NCI-H1694 treated with DMSO at 0.1 percent for 48 hours (cell line): ENCODE measurements at regions not wholly inside any gene's neighbourhood (a gene's known extent, or its start where the extent isn't known, plus 50 kb on each side); places are given as distances from the start of the nearest gene placed in this dataset.
"Not testable (repeated sequence)": the region's sequence is repeated elsewhere in the genome, so short reads cannot be mapped to it uniquely, and the experiment has no call there.

Experiments
- DNase-seq: peaks from one replicate; lab custom pipeline; 2025; lab: John Stamatoyannopoulos, UW

GRCh38 chr6:26720663-26721218 lies 61.2 kb upstream of the ZNF322 start:
- DNase-seq, result not testable (repeated sequence)

GRCh38 chr6:26730019-26730766 lies 70.6 kb upstream of the ZNF322 start:
- not testable (repeated sequence) for DNase-seq

DNA sequence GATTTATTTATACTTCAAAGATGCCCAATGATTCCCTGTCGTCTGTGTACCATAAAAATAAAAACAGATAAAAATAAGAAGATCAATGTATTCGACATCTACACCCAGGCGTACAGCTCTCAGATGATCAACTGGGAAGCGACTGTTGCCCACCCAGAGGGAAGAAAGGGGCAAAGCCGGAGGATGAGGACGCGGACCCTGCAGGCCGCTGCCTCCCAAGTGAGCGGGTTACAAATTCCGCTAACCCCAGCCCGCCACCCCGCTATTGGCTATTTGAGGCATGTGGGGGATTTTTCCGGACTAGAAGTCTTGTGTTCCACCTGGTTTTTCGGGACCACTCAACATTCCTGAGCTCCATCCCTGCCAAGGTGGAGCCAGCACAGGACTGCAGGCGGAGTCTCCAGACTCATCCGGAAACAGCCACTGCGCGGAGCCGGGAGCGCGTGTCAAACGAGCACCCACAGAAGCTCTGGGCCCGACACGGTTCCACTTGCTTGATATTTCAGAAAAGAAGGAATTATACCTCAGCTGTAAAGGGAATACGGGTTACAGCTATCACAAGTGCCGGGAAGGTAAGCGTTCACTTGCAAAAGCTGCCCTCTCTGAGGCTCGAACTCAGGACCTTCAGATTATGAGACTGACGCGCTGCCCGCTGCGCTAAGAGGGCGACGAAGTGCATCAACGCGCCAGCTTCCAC lies 75.4 kb upstream of the ZNF322 start:
- not testable (repeated sequence) for DNase-seq

DNA sequence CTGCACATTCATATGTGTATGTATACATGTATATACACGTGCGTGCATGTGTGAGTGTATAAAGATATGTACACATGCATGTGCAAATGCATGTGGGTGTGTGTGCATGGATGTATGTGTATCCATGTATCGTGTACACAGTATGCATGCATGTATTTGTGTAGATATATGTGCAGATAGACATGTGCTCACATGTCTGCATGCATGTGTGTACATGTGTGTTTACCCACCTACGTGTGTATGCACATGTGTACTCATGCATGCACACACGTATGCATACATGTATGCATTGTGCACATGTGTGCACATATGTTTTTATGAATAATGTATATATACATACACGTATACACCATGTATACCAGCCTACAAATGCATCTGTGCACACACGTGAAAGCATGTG lies 80.3 kb upstream of the ZNF322 start:
- DNase-seq, result no peak

- no peak for DNase-seq
Observed at GRCh38 chr6:26743157-26743821, 83.7 kb upstream of the ZNF322 start.

GRCh38 chr6:26743941-26744699 lies 84.6 kb upstream of the ZNF322 start:
- DNase-seq, result no peak

DNA sequence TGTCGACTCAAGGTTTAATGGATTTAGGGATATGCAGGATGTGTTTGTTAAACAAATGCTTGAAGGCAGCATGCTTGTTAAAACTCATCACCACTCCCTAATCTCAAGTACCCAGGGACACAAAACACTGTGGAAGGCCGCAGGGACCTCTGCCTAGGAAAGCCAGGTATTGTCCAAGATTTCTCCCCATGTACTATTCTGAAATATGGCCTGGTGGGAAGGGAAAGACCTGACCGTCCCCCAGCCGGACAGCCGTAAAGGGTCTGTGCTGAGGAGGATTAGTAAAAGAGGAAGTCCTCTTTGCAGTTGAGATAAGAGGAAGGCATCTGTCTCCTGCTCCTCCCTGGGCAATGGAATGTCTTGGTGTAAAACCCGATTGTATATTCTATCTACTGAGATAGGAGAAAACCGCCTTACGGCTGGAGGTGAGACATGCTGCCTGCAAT lies 85.3 kb upstream of the ZNF322 start:
- not testable (repeated sequence) for DNase-seq

DNA sequence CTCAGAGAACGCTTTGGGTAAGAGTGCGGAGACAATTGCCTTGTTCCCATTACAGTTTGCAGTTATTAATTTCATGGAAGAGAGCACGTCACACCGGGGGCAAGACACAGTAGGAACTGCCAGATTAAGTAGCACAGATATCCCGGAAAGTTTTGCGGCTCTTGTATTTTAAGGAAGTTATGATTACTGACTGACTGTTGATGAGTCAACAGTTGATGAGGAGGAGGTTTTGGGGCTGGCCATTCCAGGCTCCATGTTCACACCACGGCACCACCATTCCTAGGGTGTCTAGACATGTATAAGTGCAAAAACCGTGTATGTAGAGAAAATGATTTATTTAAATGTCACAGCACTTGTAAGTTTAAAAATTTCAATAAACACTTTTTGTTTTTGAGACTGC lies 86.4 kb upstream of the ZNF322 start:
- not testable (repeated sequence) for DNase-seq

- DNase-seq, result not testable (repeated sequence)
Observed at GRCh38 chr6:26749126-26749758, 89.7 kb upstream of the ZNF322 start.

GRCh38 chr6:26749759-26750126 lies 90.2 kb upstream of the ZNF322 start:
- DNase-seq, result not testable (repeated sequence)

GRCh38 chr6:26754212-26754611 lies 94.7 kb upstream of the ZNF322 start:
- no peak for DNase-seq

DNA sequence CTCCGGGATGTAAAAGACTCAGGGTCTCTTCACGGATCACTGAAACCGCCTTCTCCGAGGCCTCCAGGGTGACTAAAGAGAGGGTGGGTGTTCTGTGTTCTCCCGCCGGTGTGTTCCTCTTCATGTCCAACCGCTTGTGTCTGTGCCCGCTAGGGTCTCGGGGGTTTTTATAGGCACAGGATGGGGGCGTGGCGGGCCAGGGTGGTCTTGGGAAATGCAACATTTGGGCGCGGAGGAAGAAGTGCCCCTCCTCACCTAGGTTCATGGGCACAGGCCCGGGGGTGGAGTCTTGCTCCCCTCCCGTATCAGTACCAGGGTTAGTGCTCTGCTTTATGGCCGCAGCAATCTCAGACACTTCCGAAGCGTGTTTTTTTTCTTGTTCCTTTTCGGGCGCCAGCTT lies 95.3 kb upstream of the ZNF322 start:
- not testable (repeated sequence) for DNase-seq

DNA sequence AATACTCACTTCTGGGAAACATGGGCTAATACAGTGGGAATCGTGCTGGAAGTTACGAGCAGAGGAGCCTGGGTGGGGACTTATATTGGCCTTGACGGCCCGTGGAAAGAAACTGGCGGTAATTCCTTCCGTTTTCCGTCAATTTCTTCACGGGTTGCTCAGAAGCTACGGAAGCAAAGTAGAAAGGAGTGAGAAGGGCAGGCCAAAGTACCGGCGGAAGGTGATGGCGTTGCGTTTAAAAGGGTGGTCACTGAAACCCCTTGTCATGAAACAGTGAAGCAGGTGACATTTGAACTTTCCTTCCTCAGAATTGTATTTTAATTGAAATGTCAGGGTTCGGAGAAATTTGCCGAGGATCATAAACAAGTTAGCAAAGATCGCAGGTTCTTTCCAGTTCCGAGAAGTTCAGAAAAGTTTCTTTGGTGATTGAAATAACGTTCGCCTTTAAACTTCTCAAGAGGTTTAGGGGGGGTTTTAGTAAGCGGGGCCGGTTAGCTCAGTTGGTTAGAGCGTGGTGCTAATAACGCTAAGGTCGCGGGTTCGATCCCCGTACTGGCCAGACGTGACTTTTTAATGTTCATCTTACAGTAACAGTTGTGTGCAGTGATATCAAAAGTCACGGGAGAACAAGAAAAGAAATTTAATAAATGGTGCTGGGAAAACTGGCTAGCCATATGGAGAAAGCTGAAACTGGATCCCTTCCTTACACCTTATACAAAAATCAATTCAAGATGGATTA lies 96.7 kb upstream of the ZNF322 start:
- DNase-seq, result not testable (repeated sequence)

DNA sequence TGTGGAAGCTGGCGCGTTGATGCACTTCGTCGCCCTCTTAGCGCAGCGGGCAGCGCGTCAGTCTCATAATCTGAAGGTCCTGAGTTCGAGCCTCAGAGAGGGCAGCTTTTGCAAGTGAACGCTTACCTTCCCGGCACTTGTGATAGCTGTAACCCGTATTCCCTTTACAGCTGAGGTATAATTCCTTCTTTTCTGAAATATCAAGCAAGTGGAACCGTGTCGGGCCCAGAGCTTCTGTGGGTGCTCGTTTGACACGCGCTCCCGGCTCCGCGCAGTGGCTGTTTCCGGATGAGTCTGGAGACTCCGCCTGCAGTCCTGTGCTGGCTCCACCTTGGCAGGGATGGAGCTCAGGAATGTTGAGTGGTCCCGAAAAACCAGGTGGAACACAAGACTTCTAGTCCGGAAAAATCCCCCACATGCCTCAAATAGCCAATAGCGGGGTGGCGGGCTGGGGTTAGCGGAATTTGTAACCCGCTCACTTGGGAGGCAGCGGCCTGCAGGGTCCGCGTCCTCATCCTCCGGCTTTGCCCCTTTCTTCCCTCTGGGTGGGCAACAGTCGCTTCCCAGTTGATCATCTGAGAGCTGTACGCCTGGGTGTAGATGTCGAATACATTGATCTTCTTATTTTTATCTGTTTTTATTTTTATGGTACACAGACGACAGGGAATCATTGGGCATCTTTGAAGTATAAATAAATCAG lies 106.8 kb upstream of the ZNF322 start:
- not testable (repeated sequence) for DNase-seq

- DNase-seq, result not testable (repeated sequence)
Observed at GRCh38 chr6:26770941-26771666, 111.6 kb upstream of the ZNF322 start.

GRCh38 chr6:26773414-26773813 lies 113.9 kb upstream of the ZNF322 start:
- not testable (repeated sequence) for DNase-seq

GRCh38 chr6:26780563-26780962 lies 121.0 kb upstream of the ZNF322 start:
- DNase-seq, result not testable (repeated sequence)

DNA sequence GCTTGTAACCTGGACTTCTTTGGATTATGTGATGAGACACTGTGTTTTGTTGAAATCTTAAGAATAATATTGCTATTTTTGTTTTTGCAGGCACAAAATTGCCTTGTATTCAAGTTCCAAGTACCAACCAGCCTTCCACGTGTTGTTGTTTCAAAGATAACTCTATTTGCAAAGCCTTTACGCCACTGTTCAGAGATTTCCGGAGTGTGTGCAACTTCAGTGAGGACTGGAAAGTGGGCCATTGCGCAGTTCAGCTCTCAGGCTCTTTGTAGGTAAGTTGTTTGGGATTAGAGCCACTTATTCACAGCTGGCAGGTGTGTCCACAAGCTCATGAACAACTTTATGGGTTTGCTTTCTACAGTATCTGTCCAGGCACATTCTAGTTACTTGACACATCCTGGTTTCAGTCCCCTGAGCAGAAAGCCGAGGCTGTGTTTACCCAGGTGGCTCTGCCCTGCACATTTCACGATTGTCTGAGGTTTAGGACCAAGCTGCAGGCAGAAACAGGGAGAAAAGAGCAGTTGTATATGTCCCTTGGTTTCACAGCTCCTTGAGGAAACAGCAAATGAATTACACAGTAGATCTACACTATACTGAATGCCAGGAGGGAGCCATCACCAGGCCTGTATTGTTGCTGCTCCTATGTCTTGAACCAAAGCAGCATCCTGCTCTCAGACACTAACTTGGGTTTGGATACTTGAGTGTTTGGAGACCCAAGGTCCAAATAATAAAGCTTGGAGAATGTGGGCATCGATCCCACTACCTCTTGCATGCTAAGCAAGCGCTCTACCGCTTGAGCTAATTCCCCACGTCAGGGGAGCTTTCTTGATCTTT lies 136.1 kb upstream of the ZNF322 start:
- not testable (repeated sequence) for DNase-seq
